ENCODE measurements at regions not wholly inside any gene's neighbourhood (a gene's known extent, or its start where the extent isn't known, plus 50 kb on each side); places are given as distances from the start of the nearest gene placed in this dataset.

DNA sequence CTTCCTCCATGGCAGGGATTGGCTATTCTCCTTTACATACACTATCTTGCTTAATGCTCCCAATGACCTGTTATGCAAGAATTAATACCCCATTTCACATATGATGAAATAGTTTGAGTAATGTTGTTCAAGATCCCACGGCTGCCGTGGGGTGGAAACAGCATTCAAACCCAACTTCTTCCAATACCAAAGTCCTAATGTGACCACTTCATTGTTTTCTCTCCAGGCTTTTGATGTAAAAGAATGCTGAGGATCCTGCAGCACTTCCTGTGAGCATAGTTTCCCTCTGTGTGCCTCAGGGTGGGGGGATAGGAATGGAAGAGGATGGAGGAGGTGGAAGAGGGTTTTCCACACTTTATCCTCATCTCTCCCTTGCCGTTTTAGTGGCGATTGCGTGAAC lies 199.4 kb downstream of the IRS1 start:
- WGBS: 81% methylated on average over 5 of the region's 5 CpGs
- no peak for DNase-seq (ENCODE audit: low spot score in 2 of 2)
- no peaks in the 10 kb centered on the region for H3K4me1 ChIP-seq
- no peak for TF ChIP-seq POLR2AphosphoS5 (IDR thresholded peaks at IDR 0.05)
- no peak for TF ChIP-seq POLR2A (IDR thresholded peaks at IDR 0.05)
- no peak for TF ChIP-seq EP300 (IDR thresholded peaks at IDR 0.05)
- no peaks in the 10 kb centered on the region for H3K27me3 ChIP-seq
- H3K36me3 ChIP-seq: no peaks in the 10 kb centered on the region
- H3K27ac ChIP-seq: no peak overlapping the region
- H3K9me3 ChIP-seq: no peaks in the 10 kb centered on the region
- H3K4me3 ChIP-seq: no peak overlapping the region

DNA sequence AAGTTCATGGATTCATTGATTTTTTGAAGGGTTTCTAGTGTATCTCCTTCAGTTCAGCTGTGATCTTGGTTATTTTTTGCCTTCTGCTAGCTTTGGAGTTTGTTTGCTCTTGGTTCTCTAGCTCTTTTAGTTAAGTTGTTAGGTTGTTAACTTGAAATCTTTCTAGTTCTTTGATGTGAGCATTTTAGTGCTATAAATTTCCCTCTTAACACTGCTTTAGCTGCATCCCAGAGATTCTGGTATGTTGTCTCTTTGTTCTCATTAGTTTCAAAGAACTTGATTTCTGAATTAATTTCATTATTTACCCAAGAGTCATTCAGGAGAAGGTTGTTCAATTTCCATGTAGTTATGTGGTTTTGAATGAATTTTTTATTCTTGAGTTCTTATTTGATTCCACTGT lies 210.6 kb downstream of the IRS1 start:
- TF ChIP-seq POLR2A (IDR thresholded peaks at IDR 0.05) (no peak), EP300 (IDR thresholded peaks at IDR 0.05) (no peak), POLR2AphosphoS5 (IDR thresholded peaks at IDR 0.05) (no peak)
- TF ChIP-seq, protein P1, sequence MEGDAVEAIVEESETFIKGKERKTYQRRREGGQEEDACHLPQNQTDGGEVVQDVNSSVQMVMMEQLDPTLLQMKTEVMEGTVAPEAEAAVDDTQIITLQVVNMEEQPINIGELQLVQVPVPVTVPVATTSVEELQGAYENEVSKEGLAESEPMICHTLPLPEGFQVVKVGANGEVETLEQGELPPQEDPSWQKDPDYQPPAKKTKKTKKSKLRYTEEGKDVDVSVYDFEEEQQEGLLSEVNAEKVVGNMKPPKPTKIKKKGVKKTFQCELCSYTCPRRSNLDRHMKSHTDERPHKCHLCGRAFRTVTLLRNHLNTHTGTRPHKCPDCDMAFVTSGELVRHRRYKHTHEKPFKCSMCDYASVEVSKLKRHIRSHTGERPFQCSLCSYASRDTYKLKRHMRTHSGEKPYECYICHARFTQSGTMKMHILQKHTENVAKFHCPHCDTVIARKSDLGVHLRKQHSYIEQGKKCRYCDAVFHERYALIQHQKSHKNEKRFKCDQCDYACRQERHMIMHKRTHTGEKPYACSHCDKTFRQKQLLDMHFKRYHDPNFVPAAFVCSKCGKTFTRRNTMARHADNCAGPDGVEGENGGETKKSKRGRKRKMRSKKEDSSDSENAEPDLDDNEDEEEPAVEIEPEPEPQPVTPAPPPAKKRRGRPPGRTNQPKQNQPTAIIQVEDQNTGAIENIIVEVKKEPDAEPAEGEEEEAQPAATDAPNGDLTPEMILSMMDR (IDR thresholded peaks at IDR 0.05): no peak
- Histone ChIP-seq H3K36me3 (no peaks in the 10 kb centered on the region), H3K27ac (no peak overlapping the region), H3K27me3 (no peaks in the 10 kb centered on the region), H3K9me3 (peaks cover 7% of the 10 kb centered on the region), H3K4me3 (no peak overlapping the region), H3K4me1 (no peaks in the 10 kb centered on the region)
- DNase-seq (ENCODE audit: low spot score in 2 of 2): no peak

DNA sequence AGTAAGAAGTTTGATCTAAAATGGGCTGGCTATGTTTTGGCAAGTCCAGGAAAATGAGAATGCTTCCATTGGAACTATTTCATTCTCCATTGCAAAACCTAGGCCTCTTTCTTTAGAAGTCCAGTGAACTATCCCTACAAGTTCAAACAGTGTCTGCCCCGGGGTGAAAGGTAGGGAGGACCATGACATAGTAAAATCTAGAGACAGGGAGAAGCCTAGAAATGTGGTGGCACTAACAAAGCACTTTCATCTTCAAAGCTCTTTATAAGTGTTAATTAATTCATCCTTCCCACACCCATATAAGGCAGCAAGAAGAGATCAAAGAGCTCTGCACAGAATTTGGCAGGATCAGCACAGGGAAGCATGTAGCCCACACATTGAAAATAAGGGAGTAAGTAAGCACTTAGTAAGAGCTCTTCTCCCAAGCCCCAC lies 214.5 kb downstream of the IRS1 start:
- Histone ChIP-seq H3K27ac (no peak overlapping the region), H3K27me3 (no peaks in the 10 kb centered on the region), H3K9me3 (peaks cover 7% of the 10 kb centered on the region), H3K36me3 (no peaks in the 10 kb centered on the region), H3K4me3 (no peak overlapping the region), H3K4me1 (no peaks in the 10 kb centered on the region)
- 51% methylated on average over 1 of the region's 1 CpG for WGBS
- DNase-seq (ENCODE audit: low spot score in 2 of 2): no peak
- no peak for TF ChIP-seq POLR2AphosphoS5 (IDR thresholded peaks at IDR 0.05)

GRCh38 chr2:226584518-226585055 lies 215.0 kb downstream of the IRS1 start:
- Histone ChIP-seq H3K4me1 (no peaks in the 10 kb centered on the region), H3K4me3 (no peak overlapping the region), H3K36me3 (no peaks in the 10 kb centered on the region), H3K27ac (no peak overlapping the region), H3K9me3 (peaks cover 7% of the 10 kb centered on the region), H3K27me3 (no peaks in the 10 kb centered on the region)
- TF ChIP-seq, protein P1 (IDR thresholded peaks at IDR 0.05): no peak
- TF ChIP-seq POLR2AphosphoS5 (IDR thresholded peaks at IDR 0.05): no peak
- no peak for TF ChIP-seq EP300 (IDR thresholded peaks at IDR 0.05)
- no peak for TF ChIP-seq POLR2A (IDR thresholded peaks at IDR 0.05)
- no peak for DNase-seq (ENCODE audit: low spot score in 2 of 2)
- 92% methylated on average over 3 of the region's 3 CpGs for WGBS

- H3K4me1 ChIP-seq: no peaks in the 10 kb centered on the region
- no peak for DNase-seq (ENCODE audit: low spot score in 2 of 2)
- TF ChIP-seq POLR2A (IDR thresholded peaks at IDR 0.05) (no peak), EP300 (IDR thresholded peaks at IDR 0.05) (no peak), POLR2AphosphoS5 (IDR thresholded peaks at IDR 0.05) (no peak)
- TF ChIP-seq, protein P1 (IDR thresholded peaks at IDR 0.05): no peak
- H3K4me3 ChIP-seq: no peak overlapping the region
- peaks cover 5% of the 10 kb centered on the region for H3K9me3 ChIP-seq
- no peak overlapping the region for H3K27ac ChIP-seq
- WGBS: 88% methylated on average over 1 of the region's 1 CpG
- H3K36me3 ChIP-seq: no peaks in the 10 kb centered on the region
- H3K27me3 ChIP-seq: no peaks in the 10 kb centered on the region
Observed at GRCh38 chr2:226583715-226584114, 215.9 kb downstream of the IRS1 start.

DNA sequence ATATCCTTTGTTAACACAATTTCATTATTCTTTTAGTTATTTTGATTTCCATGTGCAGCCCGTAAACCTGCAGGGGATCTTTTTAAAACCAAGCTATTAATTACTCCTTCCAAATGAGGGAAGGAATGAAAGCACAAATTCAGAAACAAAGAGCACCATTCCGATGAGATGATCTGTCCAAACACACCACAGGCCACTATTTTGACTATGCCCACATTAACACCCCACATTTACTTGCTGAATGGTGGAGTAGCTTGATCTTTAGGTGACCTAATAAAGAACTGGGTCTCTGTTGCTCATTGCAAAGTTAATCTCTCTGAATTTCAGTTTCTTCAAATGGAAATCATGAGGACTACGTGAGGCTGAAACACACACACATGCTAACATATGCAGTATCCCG lies 218.0 kb downstream of the IRS1 start:
- no peak overlapping the region for H3K4me3 ChIP-seq
- H3K27ac ChIP-seq: no peak overlapping the region
- TF ChIP-seq, protein P1 (IDR thresholded peaks at IDR 0.05): no peak
- no peaks in the 10 kb centered on the region for H3K36me3 ChIP-seq
- WGBS: 79% methylated on average over 4 of the region's 4 CpGs
- H3K4me1 ChIP-seq: no peaks in the 10 kb centered on the region
- H3K27me3 ChIP-seq: no peaks in the 10 kb centered on the region
- no peaks in the 10 kb centered on the region for H3K9me3 ChIP-seq
- DNase-seq (ENCODE audit: low spot score in 2 of 2): no peak
